WTC11 (cell line): ENCODE measurements at regions not wholly inside any gene's neighbourhood (a gene's known extent, or its start where the extent isn't known, plus 50 kb on each side); places are given as distances from the start of the nearest gene placed in this dataset.

Experiments used
- ATAC-seq: fragments of 200-7000 bp; cut with Tn5 transposase; 2 replicates; pipeline ENCODE4 v1.10.0; 2021; ENCODE audit warnings: mild to moderate bottlenecking, moderate library complexity
- CTCF ChIA-PET: fragments of 300-600 bp; sonication (Branson Sonifier 250); formaldehyde crosslinking; loops from one replicate; lab custom pipeline; 2021; ENCODE audit warnings: antibody characterized with exemption; lab: Charles Lee
- POLR2A ChIA-PET: fragments of 350-600 bp; sonication (Branson Sonifier 250); formaldehyde crosslinking; loops from one replicate; lab custom pipeline; 2021; ENCODE audit warnings: antibody characterized with exemption; lab: Charles Lee
- DNase-seq: peaks from one replicate; pipeline ENCODE4 v3.0.0; 2021; ENCODE audit warnings: low spot score
- H3K27ac Mint-ChIP-seq: 2 replicates; pipeline ENCODE4 v1.8.0; 2021; ENCODE audit warnings: mixed read lengths
- H3K27me3 Mint-ChIP-seq: 2 replicates; pipeline ENCODE4 v1.8.0; 2021; ENCODE audit warnings: low read depth, mild to moderate bottlenecking, moderate library complexity, mixed read lengths
- H3K36me3 Mint-ChIP-seq: 2 replicates; pipeline ENCODE4 v1.8.0; 2021; ENCODE audit warnings: mixed read lengths
- H3K4me1 Mint-ChIP-seq: 2 replicates; pipeline ENCODE4 v1.8.0; 2022; ENCODE audit warnings: mixed read lengths
- H3K4me3 Mint-ChIP-seq: 2 replicates; pipeline ENCODE4 v1.8.0; 2021; ENCODE audit warnings: mild to moderate bottlenecking, moderate library complexity, mixed read lengths
- H3K9me3 Mint-ChIP-seq: 2 replicates; pipeline ENCODE4 v1.8.0; 2021; ENCODE audit warnings: mixed read lengths
- AR ChIP-seq: fragments of 250-450 bp; sonication (Bioruptor Pico); IDR thresholded peaks from 2 replicates; pipeline ENCODE4 v1.9.0; 2021; ENCODE audit warnings: mild to moderate bottlenecking
- ATF1 ChIP-seq: sonication (generic); formaldehyde crosslinking; IDR thresholded peaks from 2 replicates; pipeline ENCODE4 v1.8.1; 2023; ENCODE audit warnings: mild to moderate bottlenecking, moderate library complexity, missing genetic modification reagents
- ATF2 ChIP-seq: sonication (generic); formaldehyde crosslinking; IDR thresholded peaks from 2 replicates; pipeline ENCODE4 v1.8.1; 2022; ENCODE audit warnings: low read depth, missing genetic modification reagents, borderline replicate concordance
- CREM ChIP-seq: sonication (generic); formaldehyde crosslinking; IDR thresholded peaks from 2 replicates; pipeline ENCODE4 v1.8.1; 2022; ENCODE audit warnings: mild to moderate bottlenecking, missing genetic modification reagents, moderate library complexity
- EMX1 ChIP-seq: fragments of 250-450 bp; sonication (Bioruptor Pico); IDR thresholded peaks from 2 replicates; pipeline ENCODE4 v1.8.0; 2021; ENCODE audit warnings: mild to moderate bottlenecking
- FOXK1 ChIP-seq: sonication (generic); formaldehyde crosslinking; IDR thresholded peaks from 2 replicates; pipeline ENCODE4 v1.8.0; 2022; ENCODE audit warnings: mild to moderate bottlenecking, moderate library complexity, missing genetic modification reagents
- FOXP1 ChIP-seq: sonication (generic); formaldehyde crosslinking; IDR thresholded peaks from 2 replicates; pipeline ENCODE4 v1.8.0; 2022; ENCODE audit warnings: missing genetic modification reagents, mild to moderate bottlenecking, moderate library complexity, borderline replicate concordance
- GTF2I ChIP-seq: fragments of 250-450 bp; sonication (Bioruptor Pico); conservative IDR thresholded peaks from 2 replicates; pipeline ENCODE4 v1.4.0; 2021; ENCODE audit warnings: mild to moderate bottlenecking
- HMGA2 ChIP-seq: fragments of 250-450 bp; sonication (Bioruptor Pico); IDR thresholded peaks from 2 replicates; pipeline ENCODE4 v1.4.0; 2021; ENCODE audit warnings: mild to moderate bottlenecking, moderate library complexity
- KAT7 ChIP-seq: sonication (generic); formaldehyde crosslinking; IDR thresholded peaks from 2 replicates; pipeline ENCODE4 v1.8.1; 2023; ENCODE audit warnings: missing genetic modification reagents, mild to moderate bottlenecking, borderline replicate concordance
- MYBL2 ChIP-seq: sonication (generic); formaldehyde crosslinking; IDR thresholded peaks from 2 replicates; pipeline ENCODE4 v1.8.1; 2023; ENCODE audit warnings: mild to moderate bottlenecking, moderate library complexity, missing genetic modification reagents
- NFYB ChIP-seq: sonication (generic); formaldehyde crosslinking; conservative IDR thresholded peaks from 2 replicates; pipeline ENCODE4 v1.8.0; 2022; ENCODE audit warnings: low read depth, missing genetic modification reagents
- NR2C2 ChIP-seq: sonication (generic); formaldehyde crosslinking; IDR thresholded peaks from 2 replicates; pipeline ENCODE4 v1.8.0; 2022; ENCODE audit warnings: mild to moderate bottlenecking, missing genetic modification reagents
- OVOL2 ChIP-seq: fragments of 250-450 bp; sonication (Bioruptor Pico); IDR thresholded peaks from 2 replicates; pipeline ENCODE4 v1.9.0; 2021; ENCODE audit warnings: mild to moderate bottlenecking, borderline replicate concordance
- RELA ChIP-seq: sonication (generic); formaldehyde crosslinking; IDR thresholded peaks from 2 replicates; pipeline ENCODE4 v1.8.1; 2022; ENCODE audit warnings: missing genetic modification reagents, mild to moderate bottlenecking, borderline replicate concordance
- RORB ChIP-seq: fragments of 250-450 bp; sonication (Bioruptor Pico); IDR thresholded peaks from 2 replicates; pipeline ENCODE4 v1.9.0; 2021; ENCODE audit warnings: mild to moderate bottlenecking
- SMAD4 ChIP-seq: sonication (generic); formaldehyde crosslinking; IDR thresholded peaks from 2 replicates; pipeline ENCODE4 v1.8.0; 2022; ENCODE audit warnings: mild to moderate bottlenecking, missing genetic modification reagents
- SOX15 ChIP-seq: fragments of 250-450 bp; sonication (Bioruptor Pico); IDR thresholded peaks from 2 replicates; pipeline ENCODE4 v1.9.0; 2021; ENCODE audit warnings: mild to moderate bottlenecking
- SP1 ChIP-seq: sonication (generic); formaldehyde crosslinking; conservative IDR thresholded peaks from 2 replicates; pipeline ENCODE4 v1.8.1; 2022; ENCODE audit warnings: missing genetic modification reagents
- TEAD1 ChIP-seq: sonication (generic); formaldehyde crosslinking; IDR thresholded peaks from 2 replicates; pipeline ENCODE4 v1.8.0; 2022; ENCODE audit warnings: mild to moderate bottlenecking, missing genetic modification reagents
- ZBTB21 ChIP-seq: sonication (generic); formaldehyde crosslinking; IDR thresholded peaks from 2 replicates; pipeline ENCODE4 v1.8.1; 2023; ENCODE audit warnings: mild to moderate bottlenecking, missing genetic modification reagents, borderline replicate concordance
- ZNF138 ChIP-seq: sonication (generic); formaldehyde crosslinking; conservative IDR thresholded peaks from 2 replicates; pipeline ENCODE4 v1.8.1; 2022; ENCODE audit warnings: mild to moderate bottlenecking, moderate library complexity, missing genetic modification reagents
- ZNF317 ChIP-seq: sonication (generic); formaldehyde crosslinking; IDR thresholded peaks from 2 replicates; pipeline ENCODE4 v1.8.1; 2023; ENCODE audit warnings: low read depth, mild to moderate bottlenecking, moderate library complexity, missing genetic modification reagents, borderline replicate concordance
- ZNF423 ChIP-seq: fragments of 250-450 bp; sonication (Bioruptor Pico); IDR thresholded peaks from 2 replicates; pipeline ENCODE4 v2.1.2; 2022; ENCODE audit warnings: mild to moderate bottlenecking, moderate library complexity
- ZNF512 ChIP-seq: sonication (generic); formaldehyde crosslinking; IDR thresholded peaks from 2 replicates; pipeline ENCODE4 v1.8.1; 2022; ENCODE audit warnings: missing genetic modification reagents, borderline replicate concordance
- TF ChIP-seq, protein P1 (sequence below): sonication (generic); formaldehyde crosslinking; IDR thresholded peaks from 2 replicates; pipeline ENCODE4 v1.8.1; 2023; ENCODE audit warnings: mild to moderate bottlenecking, moderate library complexity, missing genetic modification reagents

DNA sequence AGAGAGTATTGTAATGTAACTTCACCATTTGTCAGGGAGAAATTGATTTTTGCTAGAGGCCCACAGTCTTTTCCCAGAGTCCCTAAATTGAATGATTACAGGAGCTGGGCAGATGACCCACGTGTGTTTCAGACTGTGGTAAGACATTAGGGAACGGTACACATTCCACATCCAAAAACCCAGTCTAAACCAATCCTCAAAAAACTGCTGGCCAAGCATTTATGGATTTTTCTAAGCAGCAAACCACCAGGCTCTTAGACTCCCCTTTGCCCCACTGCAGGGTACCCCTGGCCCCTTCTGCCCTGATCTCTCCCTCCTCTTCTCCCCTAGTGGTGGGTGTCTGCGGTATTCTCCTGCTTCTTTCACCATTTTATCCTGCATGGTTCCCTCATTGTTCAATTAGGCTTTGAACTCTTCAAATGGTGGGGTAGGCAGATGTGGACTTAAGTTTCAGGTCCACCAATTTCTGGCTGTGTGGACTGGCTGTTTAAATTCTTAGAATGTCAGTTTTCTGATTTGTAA, 135.5 kb upstream of the SORCS3 start:
- no peaks in the 10 kb centered on the region for H3K9me3 Mint-ChIP-seq
- CTCF ChIA-PET: interaction anchor here (1.9 kb wide), 1 partner anchor 41 kb away, joined by 7 read pairs; no protein-coding TSS in a partner anchor
- no peak overlapping the region for H3K27ac Mint-ChIP-seq
- peak; percentile 82 for ATAC-seq
- no peak overlapping the region for H3K4me3 Mint-ChIP-seq
- DNase-seq: no peak
- no peaks in the 10 kb centered on the region for H3K27me3 Mint-ChIP-seq
- H3K36me3 Mint-ChIP-seq: no peaks in the 10 kb centered on the region
- peaks cover 16% of the 10 kb centered on the region for H3K4me1 Mint-ChIP-seq
- TF ChIP-seq MYBL2 (no peak), SP1 (no peak), RORB (CRISPR knock-in tag) (no peak), ZNF317 (CRISPR knock-in tag) (no peak), SMAD4 (CRISPR knock-in tag) (no peak), FOXK1 (CRISPR knock-in tag) (no peak), ZNF423 (no peak), NFYB (CRISPR knock-in tag) (no peak), FOXP1 (CRISPR knock-in tag) (no peak)
- POLR2A ChIA-PET: no interaction called here

DNA sequence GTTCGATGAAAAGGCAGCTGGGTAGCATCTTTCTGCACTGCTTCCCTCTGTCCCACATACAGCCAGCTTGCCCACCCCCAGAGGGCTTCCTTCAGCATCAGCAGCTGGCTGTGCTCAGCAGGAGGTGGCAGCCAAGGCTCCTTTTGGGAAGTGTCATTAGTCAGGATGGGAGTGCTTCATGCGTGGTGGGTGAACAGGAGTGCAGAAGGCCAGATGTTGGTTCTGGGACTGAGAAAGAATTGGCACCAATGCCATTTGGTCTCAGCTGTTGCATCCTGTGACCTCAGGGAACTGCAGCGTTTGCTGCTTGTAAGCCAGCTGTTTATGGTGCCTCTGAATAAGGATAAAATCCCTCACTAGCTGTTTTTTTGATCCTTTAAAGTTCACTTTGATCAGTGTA, 131.1 kb upstream of the SORCS3 start:
- CTCF ChIA-PET: no interaction called here
- Mint-ChIP-seq H3K4me3 (no peak overlapping the region), H3K36me3 (no peaks in the 10 kb centered on the region), H3K27ac (no peak overlapping the region), H3K9me3 (no peaks in the 10 kb centered on the region), H3K4me1 (peaks cover 23% of the 10 kb centered on the region), H3K27me3 (no peaks in the 10 kb centered on the region)
- POLR2A ChIA-PET: no interaction called here
- DNase-seq: no peak
- ATAC-seq: no peak
- TF ChIP-seq ATF1 (no peak), SOX15 (CRISPR knock-in tag) (no peak), AR (CRISPR knock-in tag) (no peak), RELA (CRISPR knock-in tag) (no peak), GTF2I (CRISPR knock-in tag) (no peak), EMX1 (CRISPR knock-in tag) (no peak), ZNF512 (no peak), FOXK1 (CRISPR knock-in tag) (no peak), CREM (no peak), OVOL2 (CRISPR knock-in tag) (no peak), ZBTB21 (CRISPR knock-in tag) (no peak), HMGA2 (CRISPR knock-in tag) (no peak), ZNF138 (CRISPR knock-in tag) (no peak), FOXP1 (CRISPR knock-in tag) (no peak), ATF2 (CRISPR knock-in tag) (no peak), KAT7 (no peak), SMAD4 (CRISPR knock-in tag) (no peak), TEAD1 (CRISPR knock-in tag) (no peak), NR2C2 (CRISPR knock-in tag) (no peak)
- TF ChIP-seq, protein P1, sequence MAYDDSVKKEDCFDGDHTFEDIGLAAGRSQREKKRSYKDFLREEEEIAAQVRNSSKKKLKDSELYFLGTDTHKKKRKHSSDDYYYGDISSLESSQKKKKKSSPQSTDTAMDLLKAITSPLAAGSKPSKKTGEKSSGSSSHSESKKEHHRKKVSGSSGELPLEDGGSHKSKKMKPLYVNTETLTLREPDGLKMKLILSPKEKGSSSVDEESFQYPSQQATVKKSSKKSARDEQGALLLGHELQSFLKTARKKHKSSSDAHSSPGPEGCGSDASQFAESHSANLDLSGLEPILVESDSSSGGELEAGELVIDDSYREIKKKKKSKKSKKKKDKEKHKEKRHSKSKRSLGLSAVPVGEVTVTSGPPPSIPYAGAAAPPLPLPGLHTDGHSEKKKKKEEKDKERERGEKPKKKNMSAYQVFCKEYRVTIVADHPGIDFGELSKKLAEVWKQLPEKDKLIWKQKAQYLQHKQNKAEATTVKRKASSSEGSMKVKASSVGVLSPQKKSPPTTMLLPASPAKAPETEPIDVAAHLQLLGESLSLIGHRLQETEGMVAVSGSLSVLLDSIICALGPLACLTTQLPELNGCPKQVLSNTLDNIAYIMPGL (CRISPR knock-in tag): no peak
